Neuron (in vitro differentiated cells): ENCODE measurements at regions not wholly inside any gene's neighbourhood (a gene's known extent, or its start where the extent isn't known, plus 50 kb on each side); places are given as distances from the start of the nearest gene placed in this dataset.

Experiments
- H2AFZ ChIP-seq: one replicate; pipeline ENCODE4 v1.6.1; 2013; ENCODE audit warnings: low read depth, mild to moderate bottlenecking, inconsistent platforms, low read length, moderate library complexity
- H3K27me3 ChIP-seq: one replicate; pipeline ENCODE4 v1.6.1; 2013; ENCODE audit warnings: low read length; ENCODE audit not compliant: insufficient read depth
- H3K36me3 ChIP-seq: one replicate; pipeline ENCODE4 v1.6.1; 2013; ENCODE audit warnings: low read length; ENCODE audit not compliant: insufficient read depth
- H3K4me1 ChIP-seq: one replicate; pipeline ENCODE4 v1.6.1; 2013; ENCODE audit warnings: low read length; ENCODE audit not compliant: insufficient read depth
- H3K4me3 ChIP-seq: 2 replicates; pipeline ENCODE4 v1.5.1; 2013; ENCODE audit warnings: mild to moderate bottlenecking, low read length, moderate library complexity
- H3K9me3 ChIP-seq: one replicate; pipeline ENCODE4 v1.6.1; 2013; ENCODE audit warnings: low read length

- H3K27me3 ChIP-seq: no peaks in the 10 kb centered on the region
- H3K4me3 ChIP-seq: no peak overlapping the region
- H3K4me1 ChIP-seq: no peaks in the 10 kb centered on the region
- no peaks in the 10 kb centered on the region for H3K36me3 ChIP-seq
- no peak overlapping the region for H2AFZ ChIP-seq
- H3K9me3 ChIP-seq: no peaks in the 10 kb centered on the region
Measured at GRCh38 chr1:79110749-79111148, 104.2 kb upstream of the ADGRL4 start.

- no peaks in the 10 kb centered on the region for H3K9me3 ChIP-seq
- no peaks in the 10 kb centered on the region for H3K27me3 ChIP-seq
- no peak overlapping the region for H2AFZ ChIP-seq
Measured at GRCh38 chr1:79109445-79109844, 102.9 kb upstream of the ADGRL4 start.

GRCh38 chr1:79105500-79105899 is 99.0 kb upstream of the ADGRL4 start:
- H3K9me3 ChIP-seq: no peaks in the 10 kb centered on the region
- H3K4me1 ChIP-seq: no peaks in the 10 kb centered on the region
- H2AFZ ChIP-seq: no peak overlapping the region
- no peaks in the 10 kb centered on the region for H3K27me3 ChIP-seq
- H3K4me3 ChIP-seq: no peak overlapping the region
- H3K36me3 ChIP-seq: no peaks in the 10 kb centered on the region

More at GRCh38 chr1:79109445-79109844, 102.9 kb upstream of the ADGRL4 start:
- Histone ChIP-seq H3K4me1 (no peaks in the 10 kb centered on the region), H3K36me3 (no peaks in the 10 kb centered on the region), H3K4me3 (no peak overlapping the region)

GRCh38 chr1:79104617-79105016 is 98.1 kb upstream of the ADGRL4 start:
- H3K4me3 ChIP-seq: no peak overlapping the region
- no peaks in the 10 kb centered on the region for H3K36me3 ChIP-seq
- H3K27me3 ChIP-seq: no peaks in the 10 kb centered on the region
- no peak overlapping the region for H2AFZ ChIP-seq
- no peaks in the 10 kb centered on the region for H3K4me1 ChIP-seq
- no peaks in the 10 kb centered on the region for H3K9me3 ChIP-seq

- H2AFZ ChIP-seq: no peak overlapping the region
- H3K4me3 ChIP-seq: no peak overlapping the region
- H3K9me3 ChIP-seq: no peaks in the 10 kb centered on the region
- H3K4me1 ChIP-seq: no peaks in the 10 kb centered on the region
- H3K36me3 ChIP-seq: no peaks in the 10 kb centered on the region
- H3K27me3 ChIP-seq: no peaks in the 10 kb centered on the region
Measured at GRCh38 chr1:79100385-79100784, 93.9 kb upstream of the ADGRL4 start.

GRCh38 chr1:79090985-79091384 is 84.5 kb upstream of the ADGRL4 start:
- Histone ChIP-seq H3K27me3 (no peaks in the 10 kb centered on the region), H3K4me1 (no peaks in the 10 kb centered on the region), H3K4me3 (no peak overlapping the region), H3K36me3 (no peaks in the 10 kb centered on the region), H2AFZ (no peak overlapping the region), H3K9me3 (no peaks in the 10 kb centered on the region)

- Histone ChIP-seq H2AFZ (no peak overlapping the region), H3K9me3 (no peaks in the 10 kb centered on the region), H3K4me1 (no peaks in the 10 kb centered on the region), H3K36me3 (no peaks in the 10 kb centered on the region), H3K4me3 (no peak overlapping the region), H3K27me3 (no peaks in the 10 kb centered on the region)
Measured at GRCh38 chr1:79089946-79090345, 83.4 kb upstream of the ADGRL4 start.

GRCh38 chr1:79082233-79082632 is 75.7 kb upstream of the ADGRL4 start:
- H3K4me1 ChIP-seq: no peaks in the 10 kb centered on the region
- no peak overlapping the region for H3K4me3 ChIP-seq
- no peaks in the 10 kb centered on the region for H3K27me3 ChIP-seq
- H2AFZ ChIP-seq: no peak overlapping the region
- no peaks in the 10 kb centered on the region for H3K9me3 ChIP-seq
- no peaks in the 10 kb centered on the region for H3K36me3 ChIP-seq

- Histone ChIP-seq H3K9me3 (no peaks in the 10 kb centered on the region), H3K4me1 (no peaks in the 10 kb centered on the region), H3K36me3 (no peaks in the 10 kb centered on the region), H3K4me3 (no peak overlapping the region), H2AFZ (no peak overlapping the region), H3K27me3 (no peaks in the 10 kb centered on the region)
Measured at GRCh38 chr1:79079770-79080169, 73.2 kb upstream of the ADGRL4 start.

GRCh38 chr1:79074975-79075374 is 68.4 kb upstream of the ADGRL4 start:
- Histone ChIP-seq H2AFZ (no peak overlapping the region), H3K4me3 (no peak overlapping the region), H3K27me3 (no peaks in the 10 kb centered on the region), H3K36me3 (no peaks in the 10 kb centered on the region), H3K4me1 (no peaks in the 10 kb centered on the region), H3K9me3 (no peaks in the 10 kb centered on the region)

GRCh38 chr1:79069828-79070227 is 63.3 kb upstream of the ADGRL4 start:
- Histone ChIP-seq H3K9me3 (no peaks in the 10 kb centered on the region), H3K27me3 (no peaks in the 10 kb centered on the region), H3K4me3 (no peak overlapping the region), H3K4me1 (no peaks in the 10 kb centered on the region), H2AFZ (no peak overlapping the region), H3K36me3 (no peaks in the 10 kb centered on the region)

- no peak overlapping the region for H3K4me3 ChIP-seq
- no peak overlapping the region for H2AFZ ChIP-seq
- H3K36me3 ChIP-seq: no peaks in the 10 kb centered on the region
- H3K9me3 ChIP-seq: no peaks in the 10 kb centered on the region
- no peaks in the 10 kb centered on the region for H3K27me3 ChIP-seq
- H3K4me1 ChIP-seq: no peaks in the 10 kb centered on the region
Measured at GRCh38 chr1:79059341-79059740, 52.8 kb upstream of the ADGRL4 start.
